PFSK-1 (cell line): ENCODE measurements at regions not wholly inside any gene's neighbourhood (a gene's known extent, or its start where the extent isn't known, plus 50 kb on each side); places are given as distances from the start of the nearest gene placed in this dataset.

Source experiments
- POLR2AphosphoS5 ChIP-seq: IDR thresholded peaks from 2 replicates; pipeline ENCODE4 v1.6.1; 2012; ENCODE audit warnings: low read depth, mild to moderate bottlenecking, control low read depth, low read length, moderate library complexity
- SIN3A ChIP-seq: IDR thresholded peaks from 2 replicates; pipeline ENCODE4 v1.6.1; 2012; ENCODE audit warnings: mild to moderate bottlenecking, low read length, moderate library complexity, borderline replicate concordance; ENCODE audit not compliant: insufficient read depth
- TF ChIP-seq, protein P1 (sequence below), 2 experiments: IDR thresholded peaks; 2 replicates each; pipeline versions ENCODE4 v1.6.1 to v1.8.0; 2011 to 2012; ENCODE audit warnings: low read depth in 2 of 2, low read length in 2 of 2, control low read depth in 1 of 2, inconsistent platforms in 1 of 2, mild to moderate bottlenecking in 1 of 2, moderate library complexity in 1 of 2; ENCODE audit not compliant: insufficient read depth in 1 of 2

- TF ChIP-seq POLR2AphosphoS5 (no peak), SIN3A (no peak)
- TF ChIP-seq, protein P1, sequence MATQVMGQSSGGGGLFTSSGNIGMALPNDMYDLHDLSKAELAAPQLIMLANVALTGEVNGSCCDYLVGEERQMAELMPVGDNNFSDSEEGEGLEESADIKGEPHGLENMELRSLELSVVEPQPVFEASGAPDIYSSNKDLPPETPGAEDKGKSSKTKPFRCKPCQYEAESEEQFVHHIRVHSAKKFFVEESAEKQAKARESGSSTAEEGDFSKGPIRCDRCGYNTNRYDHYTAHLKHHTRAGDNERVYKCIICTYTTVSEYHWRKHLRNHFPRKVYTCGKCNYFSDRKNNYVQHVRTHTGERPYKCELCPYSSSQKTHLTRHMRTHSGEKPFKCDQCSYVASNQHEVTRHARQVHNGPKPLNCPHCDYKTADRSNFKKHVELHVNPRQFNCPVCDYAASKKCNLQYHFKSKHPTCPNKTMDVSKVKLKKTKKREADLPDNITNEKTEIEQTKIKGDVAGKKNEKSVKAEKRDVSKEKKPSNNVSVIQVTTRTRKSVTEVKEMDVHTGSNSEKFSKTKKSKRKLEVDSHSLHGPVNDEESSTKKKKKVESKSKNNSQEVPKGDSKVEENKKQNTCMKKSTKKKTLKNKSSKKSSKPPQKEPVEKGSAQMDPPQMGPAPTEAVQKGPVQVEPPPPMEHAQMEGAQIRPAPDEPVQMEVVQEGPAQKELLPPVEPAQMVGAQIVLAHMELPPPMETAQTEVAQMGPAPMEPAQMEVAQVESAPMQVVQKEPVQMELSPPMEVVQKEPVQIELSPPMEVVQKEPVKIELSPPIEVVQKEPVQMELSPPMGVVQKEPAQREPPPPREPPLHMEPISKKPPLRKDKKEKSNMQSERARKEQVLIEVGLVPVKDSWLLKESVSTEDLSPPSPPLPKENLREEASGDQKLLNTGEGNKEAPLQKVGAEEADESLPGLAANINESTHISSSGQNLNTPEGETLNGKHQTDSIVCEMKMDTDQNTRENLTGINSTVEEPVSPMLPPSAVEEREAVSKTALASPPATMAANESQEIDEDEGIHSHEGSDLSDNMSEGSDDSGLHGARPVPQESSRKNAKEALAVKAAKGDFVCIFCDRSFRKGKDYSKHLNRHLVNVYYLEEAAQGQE (IDR thresholded peaks at IDR 0.05; ENCODE audit: insufficient read depth in 1 of 2, low read depth in 2 of 2, low read length in 2 of 2): no peak
Observed at GRCh38 chr6:156497618-156498017, 279.6 kb upstream of the ARID1B start.
